Activated CD4-positive, alpha-beta T cell treated with anti-CD3 and anti-CD28 coated beads, Interleukin-2, amount 10 ng/mL, durations not matched to agents 24 days and 14 days (primary cell): ENCODE measurements at regions not wholly inside any gene's neighbourhood (a gene's known extent, or its start where the extent isn't known, plus 50 kb on each side); places are given as distances from the start of the nearest gene placed in this dataset.
"Not testable (repeated sequence)": the region's sequence is repeated elsewhere in the genome, so short reads cannot be mapped to it uniquely, and the experiment has no call there.

Source experiments
- DNase-seq: peaks from one replicate; pipeline ENCODE4 v3.0.0; 2022
- H3K27ac Mint-ChIP-seq: one replicate; pipeline ENCODE4 v1.8.0; 2022; ENCODE audit warnings: mild to moderate bottlenecking, mixed read lengths
- H3K27me3 Mint-ChIP-seq: one replicate; pipeline ENCODE4 v1.8.0; 2022; ENCODE audit warnings: mixed read lengths
- H3K36me3 Mint-ChIP-seq: one replicate; pipeline ENCODE4 v1.8.0; 2022; ENCODE audit warnings: low read depth, mild to moderate bottlenecking, mixed read lengths
- H3K4me1 Mint-ChIP-seq: one replicate; pipeline ENCODE4 v1.8.0; 2021; ENCODE audit warnings: mixed read lengths
- H3K4me3 Mint-ChIP-seq: one replicate; pipeline ENCODE4 v1.8.0; 2022; ENCODE audit warnings: mild to moderate bottlenecking, moderate library complexity, mixed read lengths
- H3K9me3 Mint-ChIP-seq: one replicate; pipeline ENCODE4 v1.8.0; 2021; ENCODE audit warnings: mixed read lengths
- intact Hi-C: fragments of 100-400 bp; cut with micrococcal nuclease; formaldehyde crosslinking; loops from one replicate; pipeline ENCODE4 v1.15.1; 2023

DNA sequence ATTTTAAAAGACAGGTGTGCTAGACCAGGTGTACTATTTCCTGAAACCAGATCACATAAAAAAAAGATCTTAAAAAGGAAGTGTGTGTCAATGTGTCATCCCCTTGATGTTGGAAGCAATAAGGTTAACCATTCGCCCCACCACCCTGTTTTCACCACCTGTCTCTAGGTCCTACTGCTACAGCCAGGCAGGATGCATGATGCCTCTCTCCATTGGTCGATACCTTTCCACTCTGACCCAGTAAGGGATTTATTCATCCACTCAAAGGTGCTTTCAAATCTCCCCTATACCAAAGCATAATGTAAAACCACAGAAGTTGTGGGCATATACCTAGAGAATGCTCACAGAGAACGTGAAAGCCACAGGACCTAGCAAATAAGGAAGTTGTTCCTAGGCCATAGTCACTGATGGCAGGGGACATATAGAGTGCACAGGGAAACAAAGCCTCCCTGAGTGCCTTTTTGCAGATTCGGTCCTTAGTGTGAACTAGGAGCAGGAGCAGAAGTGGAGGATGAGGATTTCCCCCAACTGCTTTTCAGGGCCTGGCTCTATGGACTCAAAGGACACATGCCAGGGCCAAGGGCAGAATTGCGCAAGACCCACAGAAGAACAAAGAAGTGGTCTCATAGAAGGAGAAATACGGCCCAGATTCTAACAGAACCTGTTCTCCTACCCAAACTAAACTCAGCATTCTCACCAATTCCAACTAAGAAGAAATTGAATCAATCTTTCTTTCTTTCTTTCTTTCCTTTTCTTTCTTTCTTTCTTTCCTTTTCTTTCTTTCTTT is 631.5 kb upstream of the NRP1 start:
- no peaks in the 10 kb centered on the region for H3K4me1 Mint-ChIP-seq
- no peak for DNase-seq
- H3K4me3 Mint-ChIP-seq = no peak overlapping the region
- H3K36me3 Mint-ChIP-seq = no peaks in the 10 kb centered on the region
- H3K27ac Mint-ChIP-seq = no peak overlapping the region
- intact Hi-C loops = no loop called here
- peaks cover 3% of the 10 kb centered on the region for H3K9me3 Mint-ChIP-seq
- no peaks in the 10 kb centered on the region for H3K27me3 Mint-ChIP-seq

DNA sequence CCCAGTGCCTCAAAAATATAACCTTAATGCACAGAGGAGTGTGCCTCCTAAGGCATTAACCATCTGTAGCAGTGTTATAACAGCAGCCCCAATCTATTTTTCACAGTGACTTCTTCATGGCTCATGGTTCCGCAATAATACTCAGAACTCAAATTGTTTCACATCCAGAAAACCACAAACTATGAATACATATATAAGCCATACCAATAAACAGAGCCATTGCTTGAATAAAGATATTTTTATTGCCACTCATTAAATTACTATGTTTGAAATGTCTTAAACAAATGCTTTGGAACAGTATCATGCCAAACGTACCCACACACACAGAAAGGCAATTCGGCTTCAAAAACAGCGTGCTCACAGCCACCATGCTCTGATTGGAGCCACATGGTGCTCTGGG is 629.3 kb upstream of the NRP1 start:
- no peak for DNase-seq
- Mint-ChIP-seq H3K9me3 (no peaks in the 10 kb centered on the region), H3K27me3 (no peaks in the 10 kb centered on the region), H3K36me3 (no peaks in the 10 kb centered on the region), H3K4me1 (no peaks in the 10 kb centered on the region), H3K4me3 (no peak overlapping the region), H3K27ac (no peak overlapping the region)
- intact Hi-C loops = no loop called here

DNA sequence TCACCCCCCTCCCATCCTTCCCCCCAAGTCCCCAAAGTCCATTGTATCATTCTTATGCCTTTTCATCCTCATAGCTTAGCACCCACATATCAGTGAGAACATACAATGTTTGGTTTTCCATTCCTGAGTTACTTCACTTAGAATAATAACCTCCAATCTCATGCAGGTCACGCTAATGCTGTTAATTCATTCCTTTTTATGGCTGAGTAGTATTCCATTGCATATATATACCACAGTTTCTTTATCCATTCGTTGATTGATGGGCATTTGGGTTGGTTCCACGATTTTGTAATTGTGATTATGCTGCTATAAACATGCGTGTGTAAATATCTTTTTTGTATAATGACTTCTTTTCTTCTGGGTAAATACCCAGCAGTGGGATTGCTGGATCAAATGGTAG is 621.9 kb upstream of the NRP1 start:
- not testable (repeated sequence) for H3K9me3 Mint-ChIP-seq

DNA sequence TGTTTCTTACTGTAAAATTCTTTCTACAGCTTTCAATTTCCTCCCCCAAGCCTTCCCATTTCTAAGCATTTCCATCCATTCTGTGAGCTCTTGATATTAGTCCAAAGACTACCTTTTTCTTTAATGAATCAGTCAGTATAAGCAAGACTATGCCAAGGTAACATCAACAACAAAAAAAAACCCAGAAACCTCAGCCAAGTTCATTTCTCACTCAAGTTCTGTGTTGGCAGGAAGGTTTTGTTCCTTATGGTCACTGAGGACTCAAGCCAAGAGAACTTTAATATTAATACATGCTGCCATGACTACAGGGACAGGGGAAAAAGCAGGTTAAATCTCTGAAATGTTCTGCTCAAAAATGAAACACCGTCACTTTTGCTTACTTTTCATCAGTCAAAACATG is 621.2 kb upstream of the NRP1 start:
- Mint-ChIP-seq H3K27ac (no peak overlapping the region), H3K9me3 (no peaks in the 10 kb centered on the region), H3K27me3 (no peaks in the 10 kb centered on the region), H3K36me3 (no peaks in the 10 kb centered on the region), H3K4me1 (no peaks in the 10 kb centered on the region), H3K4me3 (no peak overlapping the region)
- intact Hi-C loops = no loop called here
- no peak for DNase-seq

More for the DNA sequence above, 621.9 kb upstream of the NRP1 start:
- H3K27ac Mint-ChIP-seq, H3K36me3 Mint-ChIP-seq, intact Hi-C loops, H3K27me3 Mint-ChIP-seq, H3K4me3 Mint-ChIP-seq, H3K4me1 Mint-ChIP-seq, DNase-seq: not testable (repeated sequence)

GRCh38 chr10:33952692-33953360 is 618.4 kb upstream of the NRP1 start:
- intact Hi-C loops = no loop called here
- H3K27ac Mint-ChIP-seq = no peak overlapping the region
- H3K36me3 Mint-ChIP-seq = no peaks in the 10 kb centered on the region
- DNase-seq = no peak
- H3K4me1 Mint-ChIP-seq = no peaks in the 10 kb centered on the region
- no peaks in the 10 kb centered on the region for H3K27me3 Mint-ChIP-seq
- no peak overlapping the region for H3K4me3 Mint-ChIP-seq
- H3K9me3 Mint-ChIP-seq = no peaks in the 10 kb centered on the region

DNA sequence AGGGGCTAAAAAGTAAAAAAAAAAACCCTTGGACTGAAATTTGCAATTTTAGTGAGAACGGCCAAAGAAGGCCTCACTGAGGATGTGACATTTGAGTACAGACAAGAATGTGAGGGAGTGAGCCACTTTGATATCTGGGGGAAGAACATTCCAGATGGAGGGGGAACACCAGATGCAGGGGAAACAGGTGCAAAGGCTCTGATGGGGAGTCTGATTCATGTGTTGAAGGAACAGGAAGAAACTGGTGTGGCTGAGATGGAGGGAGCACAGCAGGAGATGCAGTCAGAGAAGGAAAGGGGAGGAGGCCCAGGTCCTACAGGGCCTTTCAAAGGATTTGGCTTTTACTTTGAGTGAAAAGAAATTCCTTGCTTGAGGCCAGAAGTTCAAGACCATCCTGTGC is 615.7 kb upstream of the NRP1 start:
- intact Hi-C loops = no loop called here
- Mint-ChIP-seq H3K9me3 (no peaks in the 10 kb centered on the region), H3K27me3 (no peaks in the 10 kb centered on the region), H3K27ac (no peak overlapping the region), H3K36me3 (no peaks in the 10 kb centered on the region), H3K4me3 (no peak overlapping the region), H3K4me1 (no peaks in the 10 kb centered on the region)
- DNase-seq = no peak

GRCh38 chr10:33947544-33947943 is 613.1 kb upstream of the NRP1 start:
- intact Hi-C loops = no loop called here
- no peaks in the 10 kb centered on the region for H3K4me1 Mint-ChIP-seq
- DNase-seq = no peak
- H3K9me3 Mint-ChIP-seq = no peaks in the 10 kb centered on the region
- no peak overlapping the region for H3K27ac Mint-ChIP-seq
- no peaks in the 10 kb centered on the region for H3K36me3 Mint-ChIP-seq
- H3K27me3 Mint-ChIP-seq = no peaks in the 10 kb centered on the region
- H3K4me3 Mint-ChIP-seq = no peak overlapping the region

- H3K4me3 Mint-ChIP-seq = no peak overlapping the region
- no peaks in the 10 kb centered on the region for H3K36me3 Mint-ChIP-seq
- no peaks in the 10 kb centered on the region for H3K27me3 Mint-ChIP-seq
- no peak for DNase-seq
- no peak overlapping the region for H3K27ac Mint-ChIP-seq
- no peaks in the 10 kb centered on the region for H3K9me3 Mint-ChIP-seq
- no peaks in the 10 kb centered on the region for H3K4me1 Mint-ChIP-seq
- intact Hi-C loops = no loop called here
Observed at GRCh38 chr10:33945051-33945450, 610.6 kb upstream of the NRP1 start.

- Mint-ChIP-seq H3K4me1 (no peaks in the 10 kb centered on the region), H3K9me3 (no peaks in the 10 kb centered on the region), H3K4me3 (no peak overlapping the region), H3K36me3 (no peaks in the 10 kb centered on the region), H3K27ac (no peak overlapping the region), H3K27me3 (no peaks in the 10 kb centered on the region)
- intact Hi-C loops = no loop called here
- no peak for DNase-seq
Observed at GRCh38 chr10:33942508-33942907, 608.0 kb upstream of the NRP1 start.

- intact Hi-C loops = no loop called here
- H3K9me3 Mint-ChIP-seq = no peaks in the 10 kb centered on the region
- H3K36me3 Mint-ChIP-seq = no peaks in the 10 kb centered on the region
- no peaks in the 10 kb centered on the region for H3K4me1 Mint-ChIP-seq
- no peaks in the 10 kb centered on the region for H3K27me3 Mint-ChIP-seq
- no peak overlapping the region for H3K27ac Mint-ChIP-seq
- no peak overlapping the region for H3K4me3 Mint-ChIP-seq
- no peak for DNase-seq
Observed at GRCh38 chr10:33939892-33940291, 605.4 kb upstream of the NRP1 start.

DNA sequence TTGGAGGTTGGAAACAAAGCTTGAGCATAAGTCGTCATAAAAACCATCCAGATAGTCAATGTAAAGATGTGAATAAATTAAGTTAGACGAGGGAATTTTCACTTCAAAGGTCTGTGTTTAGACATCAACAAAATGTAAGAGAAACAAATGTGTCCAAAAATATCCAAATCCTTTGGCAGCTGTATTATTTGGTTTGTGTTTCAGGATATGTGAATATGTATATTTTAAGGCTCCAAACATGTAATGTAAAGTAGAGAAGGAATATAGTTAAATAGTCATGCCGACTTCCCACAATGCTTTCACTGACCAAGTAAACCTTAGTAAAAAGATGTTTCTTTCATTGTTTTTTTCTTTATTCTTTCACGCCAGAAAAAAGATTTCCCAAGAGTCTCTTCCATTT is 604.9 kb upstream of the NRP1 start:
- no peaks in the 10 kb centered on the region for H3K36me3 Mint-ChIP-seq
- no peaks in the 10 kb centered on the region for H3K27me3 Mint-ChIP-seq
- no peak for DNase-seq
- no peak overlapping the region for H3K27ac Mint-ChIP-seq
- H3K9me3 Mint-ChIP-seq = no peaks in the 10 kb centered on the region
- intact Hi-C loops = no loop called here
- no peaks in the 10 kb centered on the region for H3K4me1 Mint-ChIP-seq
- H3K4me3 Mint-ChIP-seq = no peak overlapping the region

DNA sequence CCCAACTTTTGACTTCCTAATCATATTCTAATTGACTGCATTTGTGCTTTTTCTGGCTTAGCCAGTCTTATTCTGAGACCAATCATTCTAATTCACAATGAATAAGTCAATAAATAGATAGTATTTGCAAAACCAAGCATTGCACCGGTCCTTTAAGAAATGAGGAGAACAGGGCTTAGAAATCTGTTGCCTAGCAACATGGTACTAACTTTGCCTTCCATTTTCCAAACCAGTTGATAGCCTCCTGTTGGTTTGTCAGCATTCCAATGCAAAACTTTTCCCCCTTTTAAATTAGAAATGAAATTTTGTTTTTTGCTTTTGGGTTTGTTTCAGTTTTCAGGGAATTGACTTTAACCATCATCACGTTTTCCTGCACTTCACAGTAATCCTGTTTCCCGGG is 603.5 kb upstream of the NRP1 start:
- no peak overlapping the region for H3K4me3 Mint-ChIP-seq
- no peaks in the 10 kb centered on the region for H3K4me1 Mint-ChIP-seq
- no peak for DNase-seq
- H3K27me3 Mint-ChIP-seq = peaks cover 4% of the 10 kb centered on the region
- no peaks in the 10 kb centered on the region for H3K36me3 Mint-ChIP-seq
- no peak overlapping the region for H3K27ac Mint-ChIP-seq
- intact Hi-C loops = no loop called here
- no peaks in the 10 kb centered on the region for H3K9me3 Mint-ChIP-seq

DNA sequence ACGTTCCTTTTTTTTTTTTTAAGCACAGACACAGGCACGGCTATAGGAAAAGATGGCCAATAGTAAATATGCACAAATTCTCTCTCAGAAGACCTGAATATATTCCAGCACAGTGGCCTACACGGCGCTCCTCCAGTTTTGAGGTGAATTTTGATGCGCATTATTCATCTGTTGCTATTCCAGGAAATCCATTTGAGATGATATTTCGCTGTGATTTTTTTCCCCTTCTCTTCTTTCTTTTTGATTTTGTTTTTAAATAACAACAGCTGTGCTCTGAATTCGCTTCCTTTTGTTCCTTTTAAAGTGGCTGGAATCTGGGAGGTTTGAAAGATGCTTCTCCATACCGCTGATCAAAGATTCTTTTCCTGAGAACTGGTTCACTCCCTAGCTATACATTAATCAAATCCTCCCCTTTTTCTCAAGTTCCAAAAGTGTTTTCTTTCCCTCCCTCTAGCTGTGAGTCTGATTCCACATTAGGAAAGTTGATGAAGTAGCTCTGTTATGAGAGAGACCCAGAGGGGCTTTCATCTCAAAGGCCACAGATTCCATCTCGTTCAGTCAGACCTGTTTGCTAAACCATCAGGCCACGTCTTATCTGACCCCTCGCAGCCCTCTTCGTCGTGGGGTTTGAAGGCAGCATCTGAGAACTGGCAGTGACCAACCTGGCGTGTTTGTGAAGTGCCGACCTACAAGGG is 602.7 kb upstream of the NRP1 start:
- intact Hi-C loops = no loop called here
- H3K4me3 Mint-ChIP-seq = no peak overlapping the region
- H3K36me3 Mint-ChIP-seq = no peaks in the 10 kb centered on the region
- H3K9me3 Mint-ChIP-seq = no peaks in the 10 kb centered on the region
- no peaks in the 10 kb centered on the region for H3K4me1 Mint-ChIP-seq
- no peak overlapping the region for H3K27ac Mint-ChIP-seq
- H3K27me3 Mint-ChIP-seq = peaks cover 4% of the 10 kb centered on the region
- no peak for DNase-seq

DNA sequence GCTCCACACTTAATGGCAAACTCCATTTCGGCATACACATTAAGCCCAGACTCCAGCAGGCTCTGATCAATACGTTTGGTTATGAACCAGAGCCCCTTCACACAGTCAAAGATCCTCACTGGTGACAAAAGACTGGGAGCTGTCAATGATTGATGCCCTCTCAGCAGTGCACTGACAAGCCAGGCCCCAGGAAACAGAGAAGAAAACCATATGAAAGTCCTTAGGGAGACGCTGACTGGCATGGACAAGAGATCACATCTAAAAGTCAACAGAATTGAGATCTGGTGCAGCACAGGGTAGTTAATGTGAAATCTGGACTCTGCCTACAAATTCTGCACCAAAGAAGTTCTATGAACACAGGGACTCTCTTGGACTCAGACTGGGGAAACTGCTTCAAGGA is 600.9 kb upstream of the NRP1 start:
- Mint-ChIP-seq H3K27me3 (peaks cover 4% of the 10 kb centered on the region), H3K4me3 (no peak overlapping the region), H3K36me3 (no peaks in the 10 kb centered on the region), H3K27ac (no peak overlapping the region), H3K9me3 (no peaks in the 10 kb centered on the region), H3K4me1 (no peaks in the 10 kb centered on the region)
- no peak for DNase-seq
- intact Hi-C loops = no loop called here
